RCC 7860 (cell line): ENCODE measurements at regions not wholly inside any gene's neighbourhood (a gene's known extent, or its start where the extent isn't known, plus 50 kb on each side); places are given as distances from the start of the nearest gene placed in this dataset.

Experiments
- DNase-seq: peaks from one replicate; pipeline ENCODE4 v3.0.0-alpha.2; 2015; ENCODE audit warnings: low spot score
- FAIRE-seq: peaks from 2 replicates; lab custom pipeline; 2012; peaks lifted over from hg19 to GRCh38; lab: Jason Lieb, UNC

DNA sequence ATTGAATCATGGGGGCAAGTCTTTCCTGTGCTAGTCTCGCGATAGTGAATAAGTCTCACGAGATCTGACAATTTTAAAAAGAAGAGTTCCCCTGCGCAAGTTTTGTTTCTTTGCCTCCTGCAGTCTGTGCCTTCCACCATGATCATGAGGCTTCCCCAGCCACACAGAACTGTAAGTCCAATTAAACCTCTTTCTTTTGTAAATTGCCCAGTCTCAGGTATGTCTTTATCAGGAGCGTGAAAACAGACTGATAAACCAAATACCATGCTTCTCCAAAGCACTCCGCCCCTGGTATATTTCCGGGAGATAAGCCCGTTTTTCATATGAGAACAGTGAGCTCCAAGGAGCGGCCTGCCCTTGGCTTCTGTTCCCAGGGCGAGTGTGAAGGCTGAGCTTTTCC, 118.9 kb downstream of the EVX1 start:
- no peak for FAIRE-seq

DNA sequence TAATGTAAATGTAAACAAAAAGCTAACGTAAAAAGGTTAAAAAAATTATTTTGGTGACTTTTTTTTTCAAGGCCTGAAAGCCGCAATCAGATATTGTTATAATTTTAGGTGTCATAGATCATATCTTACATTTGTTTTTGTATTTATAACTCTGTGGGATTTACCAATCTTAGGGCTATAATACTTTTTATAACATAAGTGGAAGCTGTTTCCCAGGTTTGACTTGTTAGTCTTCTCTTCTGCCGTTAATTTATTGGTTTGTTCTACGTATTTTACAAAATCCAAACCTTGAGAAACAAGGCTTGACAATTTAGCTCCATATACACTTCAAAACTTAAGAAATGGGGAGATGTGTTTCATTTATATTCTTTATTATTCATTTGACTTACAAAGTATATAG, 119.4 kb downstream of the EVX1 start:
- DNase-seq: no peak
- no peak for FAIRE-seq

More for the DNA sequence above, 118.9 kb downstream of the EVX1 start:
- DNase-seq: no peak

DNA sequence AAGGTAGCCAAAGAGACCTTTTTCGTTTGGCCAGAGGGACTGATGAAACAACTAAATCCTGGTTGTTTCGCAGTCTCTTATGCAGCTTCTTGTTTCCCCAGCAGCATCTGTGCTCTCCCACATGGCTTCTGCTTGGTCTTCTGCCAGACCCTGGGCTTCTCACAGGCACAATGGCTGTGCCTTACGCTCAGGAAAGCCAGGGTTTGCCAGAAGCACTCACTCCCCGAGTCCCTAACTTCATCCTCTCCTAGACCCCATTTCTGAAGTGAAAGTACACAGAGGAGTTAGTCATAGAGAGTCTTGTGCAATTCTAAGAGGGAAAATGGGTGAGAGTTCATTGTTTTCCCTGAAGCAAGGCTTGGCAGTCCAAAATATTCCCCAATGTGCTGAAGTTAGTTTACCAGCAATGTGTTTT, 121.7 kb downstream of the EVX1 start:
- no peak for DNase-seq
- FAIRE-seq: no peak

DNA sequence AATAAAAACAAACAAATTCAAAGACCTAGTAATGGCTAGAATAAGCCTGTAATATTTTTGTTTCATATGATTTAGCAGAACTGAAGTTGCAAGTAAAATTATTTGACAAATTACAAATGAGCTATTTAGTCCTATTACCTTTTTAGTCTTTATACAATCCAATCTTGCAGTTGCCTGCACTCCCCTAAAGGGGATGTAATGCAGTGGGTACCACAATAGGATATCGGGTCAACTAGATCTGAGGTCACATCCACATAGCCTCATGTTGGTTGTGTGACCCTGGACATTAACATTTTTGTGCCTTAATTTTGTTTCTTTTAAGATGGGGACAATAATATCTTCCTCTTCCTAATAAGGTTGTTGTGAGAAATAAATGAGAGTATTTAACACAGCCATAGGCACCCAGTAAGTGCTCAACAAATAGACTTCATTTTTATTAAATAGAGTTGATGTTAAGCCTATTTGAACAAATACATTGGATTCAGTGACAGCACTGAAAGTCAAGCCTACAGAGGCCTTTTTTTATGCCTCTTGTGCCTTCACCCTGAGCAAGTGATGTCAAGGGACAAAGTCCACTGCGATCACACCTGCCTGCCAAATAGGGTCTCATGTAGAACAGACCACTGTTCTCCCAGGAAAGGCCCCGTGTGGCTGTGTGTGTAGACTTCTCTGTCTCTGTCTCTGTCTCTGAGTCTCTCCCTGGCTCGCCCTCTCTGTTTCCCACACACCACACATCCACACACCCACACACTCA, 124.8 kb downstream of the EVX1 start:
- FAIRE-seq (no peak), DNase-seq (no peak)

DNA sequence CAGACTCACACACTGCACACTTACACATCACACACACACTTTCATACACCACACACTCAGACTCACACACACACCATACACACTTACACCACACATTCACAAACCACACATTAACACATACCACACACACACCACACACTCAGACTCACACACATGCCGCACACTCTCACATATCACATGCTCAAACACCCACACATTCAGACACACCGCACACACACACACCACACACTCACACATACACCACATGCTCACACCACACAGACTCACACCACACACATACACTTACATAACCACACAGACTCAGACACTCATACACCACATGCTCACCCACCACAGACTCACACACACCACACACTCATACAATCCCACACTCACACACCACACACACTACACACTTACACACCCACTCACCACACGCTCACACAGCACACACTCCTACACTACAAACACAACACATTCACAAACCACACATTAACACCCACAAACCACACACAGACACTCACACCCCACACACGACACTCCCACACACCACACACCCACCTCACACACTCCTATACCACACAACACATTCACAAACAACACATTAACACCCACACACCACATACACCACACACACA, 125.4 kb downstream of the EVX1 start:
- no peak for DNase-seq
- FAIRE-seq: no peak

DNA sequence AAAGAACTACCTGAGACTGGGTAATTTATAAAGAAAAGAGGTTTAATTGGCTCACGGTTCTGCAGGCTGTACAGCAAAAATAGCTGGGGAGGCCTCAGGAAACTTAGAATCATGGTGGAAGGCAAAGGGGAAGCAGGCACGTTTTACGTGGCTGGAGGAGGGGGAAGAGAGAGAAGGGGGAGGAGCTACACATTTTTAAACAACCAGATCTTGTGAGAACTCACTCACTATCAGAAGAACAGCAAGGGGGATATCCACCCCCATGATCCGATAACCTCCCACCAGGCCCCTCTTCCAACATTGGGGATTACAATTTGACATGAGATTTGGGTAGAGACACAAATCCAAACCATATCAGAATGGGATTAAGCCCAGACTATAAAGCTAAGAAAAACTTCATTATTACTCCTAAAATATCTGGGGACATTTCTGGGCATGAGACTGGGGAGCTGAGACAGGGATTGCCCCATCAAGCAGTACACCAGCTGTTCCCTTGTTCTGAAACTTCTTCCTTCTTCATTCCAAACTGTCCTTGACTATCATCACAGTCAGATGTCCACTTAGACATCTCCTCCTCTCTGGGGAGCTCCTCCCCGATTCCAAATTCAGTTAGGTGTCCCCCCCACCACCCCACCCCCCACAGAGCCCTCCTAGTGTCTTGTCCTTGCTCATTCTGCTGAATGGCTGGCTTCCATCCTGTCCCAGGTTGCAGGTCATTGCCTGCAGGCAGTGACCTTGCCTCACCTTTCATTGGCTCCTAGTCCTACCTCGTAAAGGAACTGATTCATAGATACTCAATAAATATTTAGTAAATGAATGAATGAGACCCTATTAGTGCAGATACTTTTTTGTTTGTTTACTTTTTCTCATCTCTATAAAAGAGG, 132.6 kb downstream of the EVX1 start:
- no peak for DNase-seq
- no peak for FAIRE-seq

DNA sequence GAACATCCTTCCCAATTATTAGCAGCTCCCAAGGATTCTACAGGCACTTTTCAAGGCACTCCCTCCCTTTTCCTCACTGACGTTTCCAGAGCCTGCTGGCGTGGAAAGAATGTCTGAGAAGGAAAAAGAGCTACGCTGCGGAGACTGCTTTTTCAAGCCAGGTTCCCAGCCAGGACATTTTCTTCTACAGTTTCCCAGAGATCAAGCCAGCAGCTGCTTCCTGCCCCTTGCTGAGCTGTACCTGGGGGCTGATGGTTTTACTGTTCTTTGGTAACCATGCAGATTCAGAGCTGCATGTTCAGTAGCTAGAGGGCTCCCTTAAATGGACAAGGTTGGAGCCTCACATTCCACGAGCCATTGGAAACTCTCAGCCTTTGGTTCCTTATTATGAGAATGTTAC, 133.4 kb downstream of the EVX1 start:
- FAIRE-seq (no peak), DNase-seq (no peak)

DNA sequence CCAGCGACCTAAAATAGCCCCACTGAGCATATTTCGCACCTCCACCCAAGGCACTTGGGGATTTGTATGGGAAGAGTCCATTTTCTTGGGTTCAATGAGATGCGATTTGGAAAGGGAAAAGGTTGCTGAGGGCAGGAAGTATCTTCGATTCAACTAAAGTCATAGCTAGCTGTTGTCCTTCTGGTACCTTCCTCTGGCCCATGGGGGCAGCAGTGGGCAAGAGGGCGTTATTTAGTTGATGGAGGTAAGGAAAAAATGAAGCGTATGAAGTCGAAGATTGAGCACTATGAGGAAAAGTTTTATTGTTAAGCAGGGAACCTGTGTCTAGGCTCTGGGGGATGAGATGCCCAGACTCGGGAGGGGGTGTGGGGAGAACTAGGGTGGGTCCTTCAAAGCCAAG, 135.4 kb downstream of the EVX1 start:
- DNase-seq (no peak), FAIRE-seq (no peak)

DNA sequence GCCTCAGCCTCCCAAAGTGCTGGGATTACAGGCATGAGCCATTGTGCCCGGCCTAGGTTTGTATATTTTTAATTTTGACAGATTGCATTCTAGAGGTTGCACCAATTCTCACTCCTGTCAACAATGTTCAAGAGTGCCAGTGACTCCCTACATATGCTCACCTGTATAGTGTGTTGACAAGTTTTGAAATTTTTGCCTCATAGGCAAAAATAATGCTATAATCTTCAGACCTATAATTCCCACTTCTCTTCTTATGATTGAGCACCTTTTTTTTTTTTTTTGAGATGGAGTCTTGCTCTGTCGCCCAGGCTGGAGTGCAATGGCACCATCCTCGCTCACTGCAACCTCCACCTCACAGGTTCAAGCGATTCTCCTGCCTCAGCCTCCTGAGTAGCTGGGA, 139.7 kb downstream of the EVX1 start:
- no peak for DNase-seq
- no peak for FAIRE-seq

DNA sequence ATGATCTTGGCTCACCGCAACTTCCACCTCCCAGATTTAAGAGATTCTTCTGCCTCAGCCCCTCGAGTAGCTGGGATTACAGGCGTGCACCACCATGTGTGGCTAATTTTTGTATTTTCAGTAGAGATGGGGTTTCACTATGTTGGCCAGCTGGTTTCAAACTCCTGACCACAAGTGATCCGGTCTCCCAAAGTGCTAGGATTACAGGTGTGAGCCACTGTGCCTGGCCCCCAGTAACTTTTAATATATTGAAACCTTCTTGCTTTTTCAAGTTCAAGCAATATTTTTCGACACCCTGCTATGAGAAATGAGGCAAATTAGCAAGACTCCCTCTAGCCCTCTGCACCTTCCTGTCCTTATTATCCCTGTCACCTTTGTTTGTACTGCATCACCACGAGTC, 144.0 kb downstream of the EVX1 start:
- no peak for FAIRE-seq
- DNase-seq: no peak

DNA sequence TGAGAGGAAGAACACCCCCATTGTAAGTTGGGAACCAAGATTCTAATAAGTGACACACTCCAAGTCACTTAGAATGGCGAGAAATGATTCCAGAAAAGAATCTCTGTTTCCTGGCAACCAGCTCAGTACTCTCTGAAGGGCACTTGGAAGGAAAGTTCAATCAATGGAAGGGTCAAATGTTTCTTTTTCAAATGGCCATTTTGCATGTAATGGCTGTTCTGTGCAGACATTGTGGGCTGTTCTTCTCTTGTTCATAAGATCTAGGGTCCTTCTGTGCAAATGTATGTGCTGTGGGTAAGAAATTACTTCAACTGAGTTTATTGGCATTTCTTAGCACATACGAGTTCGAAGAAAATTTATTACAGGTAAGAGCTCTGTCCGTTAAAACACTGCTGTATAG, 145.3 kb downstream of the EVX1 start:
- no peak for DNase-seq
- FAIRE-seq: no peak

DNA sequence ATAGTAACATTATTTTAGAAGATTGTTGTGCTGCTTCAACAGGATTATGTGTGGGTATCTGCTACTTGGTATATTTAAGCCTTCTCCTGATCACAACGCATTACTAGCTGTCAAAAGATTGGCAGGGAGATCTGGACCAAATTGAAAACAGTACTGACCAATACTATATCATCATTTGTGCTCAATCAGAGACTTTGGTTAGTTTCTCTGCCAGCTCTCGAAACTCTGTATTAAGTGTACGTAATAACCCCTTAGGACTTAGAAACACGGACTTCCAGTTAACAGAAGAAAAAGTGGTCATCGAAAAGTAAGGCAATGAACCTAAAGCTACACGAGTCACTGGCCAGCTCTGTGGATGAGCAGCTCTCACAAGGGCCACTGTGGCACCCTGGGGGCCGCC, 146.0 kb downstream of the EVX1 start:
- DNase-seq (no peak), FAIRE-seq (no peak)

DNA sequence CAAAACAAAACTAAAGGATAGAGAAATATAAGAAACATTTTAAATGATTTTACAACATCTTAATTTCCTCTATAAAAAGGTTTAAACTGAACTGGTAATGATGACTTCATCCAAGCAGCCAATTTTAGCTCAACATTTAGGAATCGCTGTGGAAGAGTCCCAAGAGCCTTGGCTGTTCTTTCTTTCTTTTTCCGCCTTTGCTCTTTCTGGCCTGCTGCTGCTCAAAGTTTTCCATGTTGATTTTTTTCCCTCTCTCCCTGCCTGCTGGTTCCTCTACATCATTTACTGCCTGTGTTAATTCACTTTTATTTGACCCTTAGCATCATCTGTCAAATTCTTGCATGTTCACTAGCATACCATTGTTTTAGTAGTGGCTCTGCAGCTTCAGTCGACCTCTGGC, 146.9 kb downstream of the EVX1 start:
- FAIRE-seq (no peak), DNase-seq (no peak)

DNA sequence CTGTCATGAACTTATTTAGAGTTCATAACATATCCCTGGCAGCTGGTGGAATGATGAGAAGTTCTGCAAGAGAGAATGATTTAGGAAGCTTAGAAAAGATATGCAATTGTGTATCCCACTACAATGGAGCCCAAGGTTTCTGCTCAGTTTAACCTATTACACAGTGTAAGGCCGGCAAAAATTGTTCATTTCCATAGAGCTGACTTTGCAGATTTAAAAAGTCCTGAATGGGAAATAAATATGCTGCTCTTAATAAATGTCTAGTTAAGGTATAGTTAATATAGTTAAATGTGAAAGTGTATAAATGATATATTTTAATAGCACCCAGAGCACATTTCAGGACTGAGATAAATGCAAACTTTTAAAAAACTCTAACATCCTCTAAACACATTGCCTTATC, 149.9 kb downstream of the EVX1 start:
- FAIRE-seq (no peak), DNase-seq (no peak)

DNA sequence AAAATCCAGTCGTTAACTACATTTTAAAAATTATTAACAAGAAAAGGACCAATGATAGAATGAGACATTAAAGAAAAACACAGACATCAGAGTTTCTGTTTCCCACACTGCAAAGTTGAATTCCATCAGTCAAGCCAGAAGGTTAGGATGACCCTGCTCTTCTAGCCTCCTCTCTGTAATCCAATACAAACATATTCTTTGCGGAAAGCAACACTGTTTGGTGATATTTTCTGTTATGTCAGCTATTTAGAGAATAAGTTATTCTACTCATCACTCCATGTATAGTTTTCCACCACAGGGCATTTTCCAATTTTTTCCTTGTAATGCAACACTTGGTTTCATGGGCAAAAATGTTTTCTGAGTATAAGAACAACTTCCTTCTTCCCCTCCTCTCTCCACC, 152.3 kb downstream of the EVX1 start:
- no peak for DNase-seq
- no peak for FAIRE-seq

DNA sequence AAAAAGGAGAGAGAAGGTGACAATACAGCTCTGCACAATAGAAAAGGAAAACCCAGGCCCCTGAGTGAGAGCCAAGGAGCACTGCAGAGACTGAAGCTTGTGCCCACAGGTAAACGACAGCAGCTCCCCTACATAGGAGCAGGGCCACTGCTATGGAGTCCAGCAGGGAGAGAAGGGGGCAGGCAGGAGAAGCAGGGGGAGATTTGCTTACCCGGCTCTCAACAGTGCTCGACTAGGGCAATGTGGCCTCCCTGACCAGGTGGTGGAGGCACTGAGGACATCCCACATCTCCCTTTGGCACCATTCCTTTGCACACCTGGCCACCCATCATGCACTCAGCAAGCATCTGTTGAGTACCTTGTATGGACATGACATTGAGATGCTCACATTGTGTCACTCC, 153.0 kb downstream of the EVX1 start:
- no peak for DNase-seq
- no peak for FAIRE-seq

DNA sequence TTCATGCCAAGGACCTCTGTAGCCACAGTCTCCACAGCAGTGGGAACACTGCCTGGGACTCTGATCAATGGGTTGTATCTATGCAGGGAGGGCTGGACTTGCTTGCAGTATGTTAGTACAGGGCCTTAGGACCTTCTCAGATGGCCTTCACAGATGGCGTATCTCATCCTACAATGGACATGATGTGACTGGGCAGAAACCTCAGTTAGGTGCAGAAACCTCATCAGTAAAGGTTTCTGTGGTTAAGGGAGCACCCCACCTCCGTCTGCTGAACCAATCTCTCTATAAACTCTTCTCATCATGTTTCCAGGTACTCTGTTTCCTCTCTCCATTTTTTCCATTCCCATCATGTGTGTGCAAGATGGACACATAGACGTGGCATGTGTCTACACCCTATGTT, 154.9 kb downstream of the EVX1 start:
- no peak for FAIRE-seq
- DNase-seq: no peak

DNA sequence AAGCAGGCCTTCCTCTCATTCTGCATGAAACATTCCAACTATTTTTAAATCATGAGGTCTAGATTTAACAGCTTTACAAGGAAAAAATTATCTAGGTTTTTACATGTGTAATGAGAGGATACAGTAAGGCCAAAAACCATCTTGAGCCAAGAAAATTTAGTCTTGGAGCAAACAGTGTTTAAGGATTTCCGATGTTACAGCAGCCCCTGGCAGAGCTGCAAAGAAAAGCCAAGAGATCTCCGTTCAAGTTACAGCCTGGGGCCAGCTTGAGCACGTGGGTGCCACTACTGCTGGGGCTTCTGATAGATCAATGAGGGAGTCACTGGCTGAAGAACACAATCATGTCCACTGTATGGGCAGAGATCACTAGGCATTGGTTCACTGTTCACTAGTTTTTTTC, 156.2 kb downstream of the EVX1 start:
- no peak for FAIRE-seq

DNA sequence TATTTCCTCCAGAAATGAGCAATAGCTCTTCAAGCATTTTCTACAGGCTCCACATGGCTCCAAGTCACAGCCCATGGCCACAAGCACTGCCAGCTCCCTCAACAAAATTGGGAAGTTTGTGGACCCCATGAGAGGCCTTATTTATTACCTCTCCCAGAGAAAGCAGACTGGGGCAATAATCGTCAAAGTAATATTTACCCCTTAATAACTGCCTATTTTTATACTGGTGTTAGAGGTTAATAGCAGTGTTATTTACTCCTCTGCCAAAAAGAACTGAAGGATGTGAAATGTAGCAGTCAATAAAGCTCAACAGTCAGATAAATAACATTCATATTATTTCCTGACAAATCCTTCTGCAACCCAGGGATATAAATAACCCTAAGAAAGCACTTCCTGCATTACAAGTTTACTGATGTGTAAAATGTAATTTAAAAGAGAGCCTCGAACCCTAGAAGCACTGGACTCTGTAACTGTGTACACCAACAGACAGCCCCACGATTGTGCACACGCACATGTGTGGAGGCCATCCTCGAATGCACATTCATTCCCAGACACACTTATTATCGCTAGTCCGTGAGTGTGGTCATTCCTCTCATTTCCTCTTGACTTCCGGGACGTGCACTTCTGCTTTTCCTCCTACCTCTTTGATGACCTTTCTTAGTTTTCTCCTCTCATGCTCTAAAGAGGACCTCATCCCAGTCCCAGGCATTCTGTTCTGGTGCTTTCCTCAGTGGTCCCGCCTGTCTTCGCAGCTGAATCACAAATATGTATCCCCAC, 157.4 kb downstream of the EVX1 start:
- FAIRE-seq: no peak

More for the DNA sequence above, 156.2 kb downstream of the EVX1 start:
- no peak for DNase-seq

DNA sequence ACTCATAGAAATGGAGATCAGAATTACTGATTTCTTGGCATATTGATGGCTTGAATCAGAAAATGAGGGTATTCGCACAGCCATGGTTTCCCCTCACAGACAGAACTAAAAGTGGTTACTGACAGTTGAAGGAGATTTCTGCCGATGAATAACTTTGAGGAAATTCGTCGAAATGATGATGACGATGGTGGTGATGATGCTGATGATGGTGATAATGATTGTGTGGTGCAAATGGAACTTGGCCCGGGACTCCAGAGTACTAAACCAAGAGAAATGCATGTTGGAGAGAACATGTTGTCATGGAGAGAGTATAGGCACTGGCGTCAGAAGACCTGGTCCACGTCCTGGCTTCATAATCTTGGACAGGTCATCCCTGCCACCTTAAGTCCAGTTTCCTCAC, 163.2 kb downstream of the EVX1 start:
- no peak for DNase-seq
- no peak for FAIRE-seq

More for the DNA sequence above, 157.4 kb downstream of the EVX1 start:
- no peak for DNase-seq

DNA sequence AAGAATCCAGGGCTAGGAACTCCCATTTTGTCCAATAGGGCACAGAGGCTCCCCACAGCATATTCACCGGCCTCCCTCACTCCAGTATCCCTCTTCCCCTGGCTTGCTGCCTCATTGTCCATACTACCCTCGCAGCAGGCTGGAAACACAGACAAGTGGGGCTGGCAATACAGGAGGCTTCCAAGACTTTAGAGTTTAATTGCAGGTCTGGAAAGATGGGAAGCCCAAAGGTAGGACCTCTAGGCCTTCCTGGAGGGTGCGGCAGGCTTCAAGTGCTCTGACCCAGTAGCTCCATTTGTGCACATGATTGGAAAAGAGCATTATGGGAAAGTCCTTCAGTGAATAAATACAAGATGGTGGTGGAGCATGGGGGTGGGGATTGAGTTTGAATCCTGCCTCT, 166.7 kb downstream of the EVX1 start:
- DNase-seq (no peak), FAIRE-seq (no peak)
